NCI-H82 (cell line): ENCODE measurements at regions not wholly inside any gene's neighbourhood (a gene's known extent, or its start where the extent isn't known, plus 50 kb on each side); places are given as distances from the start of the nearest gene placed in this dataset.

Experiments used
- DNase-seq: peaks from one replicate; lab custom pipeline; 2025; lab: John Stamatoyannopoulos, UW

GRCh38 chr13:33751151-33751550 lies 66.8 kb upstream of the RFC3 start:
- no peak for DNase-seq

GRCh38 chr13:33752094-33752493 lies 65.9 kb upstream of the RFC3 start:
- no peak for DNase-seq

- DNase-seq, result no peak
Measured at GRCh38 chr13:33752597-33752996, 65.4 kb upstream of the RFC3 start.

- no peak for DNase-seq
Measured at GRCh38 chr13:33756929-33757328, 61.0 kb upstream of the RFC3 start.

- DNase-seq, result no peak
Measured at GRCh38 chr13:33757713-33758112, 60.2 kb upstream of the RFC3 start.

- DNase-seq, result no peak
Measured at GRCh38 chr13:33758113-33758512, 59.8 kb upstream of the RFC3 start.

GRCh38 chr13:33761740-33762139 lies 56.2 kb upstream of the RFC3 start:
- peak; percentile 50 for DNase-seq

GRCh38 chr13:33763021-33763420 lies 54.9 kb upstream of the RFC3 start:
- no peak for DNase-seq

- no peak for DNase-seq
Measured at GRCh38 chr13:33764716-33765115, 53.2 kb upstream of the RFC3 start.

- no peak for DNase-seq
Measured at GRCh38 chr13:33766329-33767123, 51.4 kb upstream of the RFC3 start.

GRCh38 chr13:33767140-33767539 lies 50.8 kb upstream of the RFC3 start:
- no peak for DNase-seq
